ENCODE measurements at regions not wholly inside any gene's neighbourhood (a gene's known extent, or its start where the extent isn't known, plus 50 kb on each side); places are given as distances from the start of the nearest gene placed in this dataset.

DNA sequence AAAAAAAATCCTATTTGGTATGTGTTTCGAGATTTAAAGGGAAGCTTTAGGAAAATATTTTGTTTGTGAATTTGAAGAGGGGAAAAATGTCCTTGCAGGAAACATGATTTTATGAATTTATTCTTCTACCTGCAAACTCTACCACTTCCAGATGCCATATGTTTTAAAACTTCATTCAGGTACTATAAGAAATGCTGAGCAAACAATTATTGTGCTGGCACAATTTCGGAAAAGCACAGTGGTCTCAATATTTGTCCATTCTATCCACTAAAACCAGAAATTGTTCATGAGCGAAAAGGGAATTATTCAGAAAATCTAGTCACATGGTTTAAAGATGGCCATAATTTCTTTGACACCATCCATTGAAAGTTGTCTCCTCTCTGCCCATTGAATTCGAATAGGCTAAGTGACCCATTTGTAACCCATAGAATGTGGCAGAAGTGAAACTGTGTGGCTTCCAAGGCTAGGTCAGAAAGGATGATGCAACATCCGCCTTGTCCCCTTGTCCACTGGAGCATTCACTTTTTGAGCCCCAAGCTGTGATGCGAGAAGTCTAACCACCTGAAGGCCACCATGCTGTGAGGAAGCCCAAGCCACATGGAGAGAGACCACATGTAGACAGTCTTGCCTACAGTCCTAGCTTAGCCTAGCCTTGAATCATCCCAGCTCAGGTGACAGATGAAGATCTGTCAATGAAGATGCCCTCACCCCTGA is 189.8 kb upstream of the PRKCQ start:
- Histone ChIP-seq H3K4me2 (ENCODE audit: insufficient read depth, low read length) (no peak overlapping the region), H2AFZ (ENCODE audit: low read depth, low read length) (no peak overlapping the region), H3K27me3 (ENCODE audit: control insufficient read depth in 2 of 2, insufficient read depth in 2 of 2, low read length in 2 of 2) (peaks cover 0 to 16% of the 10 kb centered on the region in 2 experiments; a peak in 3 of 5 replicates), H3K4me3 (no peak overlapping the region), H3K4me1 (replicated peaks in 1 of 2; ENCODE audit: control insufficient read depth in 2 of 2, insufficient read depth in 2 of 2, low read length in 2 of 2) (no peaks in the 10 kb centered on the region), H3K36me3 (ENCODE audit: control insufficient read depth, insufficient read depth, low read length) (no peaks in the 10 kb centered on the region), H3K27ac (ENCODE audit: extremely low read depth, low read depth, low read length) (no peak overlapping the region), H3K9me1 (ENCODE audit: control insufficient read depth, insufficient read depth, low read length) (no peaks in the 10 kb centered on the region), H3K9me3 (replicated peaks; ENCODE audit: control insufficient read depth, insufficient read depth, low read depth, low read length) (no peaks in the 10 kb centered on the region), H4K20me1 (replicated peaks; ENCODE audit: control insufficient read depth, insufficient read depth, low read length) (no peaks in the 10 kb centered on the region), H3K79me2 (ENCODE audit: control insufficient read depth, insufficient read depth, low read length) (no peaks in the 10 kb centered on the region), H3K9ac (ENCODE audit: insufficient read depth in 1 of 2, low read depth in 2 of 2, low read length in 2 of 2) (no peak overlapping the region)
- in situ Hi-C loops (cut with MboI): no loop called here
- POLR2A ChIA-PET: no interaction called here
- BruUV-seq (replicated peaks): no TSS peak
- FAIRE-seq: no peak
- intact Hi-C loops (cut with micrococcal nuclease): no loop called here
- CTCF ChIA-PET (ENCODE audit: low intra/inter-chr PET ratio): no interaction called here
- 9% methylated on average over 6 of the region's 6 CpGs for WGBS (ENCODE audit: insufficient coverage, low coverage, missing lambda C conversion rate)
- no peak for DNase-seq (ENCODE audit: extremely low read depth in 1 of 4, low spot score in 3 of 4)
- peak; percentile 36; the same call in 1 of the 3 replicates for ATAC-seq
- TF ChIP-seq TAF1 (IDR thresholded peaks at IDR 0.05; ENCODE audit: control insufficient read depth, extremely low read depth, insufficient read depth, low read length, severe bottlenecking): no peak
- no peak for TF ChIP-seq TFAM (CRISPR knock-in tag; conservative IDR thresholded peaks at IDR 0.05)
- no peak for TF ChIP-seq ZNF140 (CRISPR knock-in tag; IDR thresholded peaks at IDR 0.05)
- TF ChIP-seq NR2C1 (IDR thresholded peaks at IDR 0.05): no peak
- no peak for TF ChIP-seq NR2C1 (tag; IDR thresholded peaks at IDR 0.05)
- TF ChIP-seq RFX1 (IDR thresholded peaks at IDR 0.05): no peak
- TF ChIP-seq, protein P1, sequence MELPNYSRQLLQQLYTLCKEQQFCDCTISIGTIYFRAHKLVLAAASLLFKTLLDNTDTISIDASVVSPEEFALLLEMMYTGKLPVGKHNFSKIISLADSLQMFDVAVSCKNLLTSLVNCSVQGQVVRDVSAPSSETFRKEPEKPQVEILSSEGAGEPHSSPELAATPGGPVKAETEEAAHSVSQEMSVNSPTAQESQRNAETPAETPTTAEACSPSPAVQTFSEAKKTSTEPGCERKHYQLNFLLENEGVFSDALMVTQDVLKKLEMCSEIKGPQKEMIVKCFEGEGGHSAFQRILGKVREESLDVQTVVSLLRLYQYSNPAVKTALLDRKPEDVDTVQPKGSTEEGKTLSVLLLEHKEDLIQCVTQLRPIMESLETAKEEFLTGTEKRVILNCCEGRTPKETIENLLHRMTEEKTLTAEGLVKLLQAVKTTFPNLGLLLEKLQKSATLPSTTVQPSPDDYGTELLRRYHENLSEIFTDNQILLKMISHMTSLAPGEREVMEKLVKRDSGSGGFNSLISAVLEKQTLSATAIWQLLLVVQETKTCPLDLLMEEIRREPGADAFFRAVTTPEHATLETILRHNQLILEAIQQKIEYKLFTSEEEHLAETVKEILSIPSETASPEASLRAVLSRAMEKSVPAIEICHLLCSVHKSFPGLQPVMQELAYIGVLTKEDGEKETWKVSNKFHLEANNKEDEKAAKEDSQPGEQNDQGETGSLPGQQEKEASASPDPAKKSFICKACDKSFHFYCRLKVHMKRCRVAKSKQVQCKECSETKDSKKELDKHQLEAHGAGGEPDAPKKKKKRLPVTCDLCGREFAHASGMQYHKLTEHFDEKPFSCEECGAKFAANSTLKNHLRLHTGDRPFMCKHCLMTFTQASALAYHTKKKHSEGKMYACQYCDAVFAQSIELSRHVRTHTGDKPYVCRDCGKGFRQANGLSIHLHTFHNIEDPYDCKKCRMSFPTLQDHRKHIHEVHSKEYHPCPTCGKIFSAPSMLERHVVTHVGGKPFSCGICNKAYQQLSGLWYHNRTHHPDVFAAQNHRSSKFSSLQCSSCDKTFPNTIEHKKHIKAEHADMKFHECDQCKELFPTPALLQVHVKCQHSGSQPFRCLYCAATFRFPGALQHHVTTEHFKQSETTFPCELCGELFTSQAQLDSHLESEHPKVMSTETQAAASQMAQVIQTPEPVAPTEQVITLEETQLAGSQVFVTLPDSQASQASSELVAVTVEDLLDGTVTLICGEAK (IDR thresholded peaks at IDR 0.05): no peak
- TF ChIP-seq, protein P1 (CRISPR knock-in tag; IDR thresholded peaks at IDR 0.05): no peak
- TF ChIP-seq, protein P2, sequence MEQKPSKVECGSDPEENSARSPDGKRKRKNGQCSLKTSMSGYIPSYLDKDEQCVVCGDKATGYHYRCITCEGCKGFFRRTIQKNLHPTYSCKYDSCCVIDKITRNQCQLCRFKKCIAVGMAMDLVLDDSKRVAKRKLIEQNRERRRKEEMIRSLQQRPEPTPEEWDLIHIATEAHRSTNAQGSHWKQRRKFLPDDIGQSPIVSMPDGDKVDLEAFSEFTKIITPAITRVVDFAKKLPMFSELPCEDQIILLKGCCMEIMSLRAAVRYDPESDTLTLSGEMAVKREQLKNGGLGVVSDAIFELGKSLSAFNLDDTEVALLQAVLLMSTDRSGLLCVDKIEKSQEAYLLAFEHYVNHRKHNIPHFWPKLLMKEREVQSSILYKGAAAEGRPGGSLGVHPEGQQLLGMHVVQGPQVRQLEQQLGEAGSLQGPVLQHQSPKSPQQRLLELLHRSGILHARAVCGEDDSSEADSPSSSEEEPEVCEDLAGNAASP (IDR thresholded peaks at IDR 0.05): no peak
- TF ChIP-seq ARID2 (IDR thresholded peaks at IDR 0.05): no peak
- no peak for TF ChIP-seq FOS (IDR thresholded peaks at IDR 0.05; ENCODE audit: extremely low read depth, insufficient read length)
- no peak for TF ChIP-seq JUN (IDR thresholded peaks at IDR 0.05; ENCODE audit: borderline replicate concordance, low read depth, low read length)
- no peak for TF ChIP-seq JUN (CRISPR knock-in tag; IDR thresholded peaks at IDR 0.05; ENCODE audit: borderline replicate concordance)
- TF ChIP-seq MAFF (IDR thresholded peaks at IDR 0.05; ENCODE audit: low read length): peak; percentile 68
